ENCODE measurements at regions not wholly inside any gene's neighbourhood (a gene's known extent, or its start where the extent isn't known, plus 50 kb on each side); places are given as distances from the start of the nearest gene placed in this dataset.

DNA sequence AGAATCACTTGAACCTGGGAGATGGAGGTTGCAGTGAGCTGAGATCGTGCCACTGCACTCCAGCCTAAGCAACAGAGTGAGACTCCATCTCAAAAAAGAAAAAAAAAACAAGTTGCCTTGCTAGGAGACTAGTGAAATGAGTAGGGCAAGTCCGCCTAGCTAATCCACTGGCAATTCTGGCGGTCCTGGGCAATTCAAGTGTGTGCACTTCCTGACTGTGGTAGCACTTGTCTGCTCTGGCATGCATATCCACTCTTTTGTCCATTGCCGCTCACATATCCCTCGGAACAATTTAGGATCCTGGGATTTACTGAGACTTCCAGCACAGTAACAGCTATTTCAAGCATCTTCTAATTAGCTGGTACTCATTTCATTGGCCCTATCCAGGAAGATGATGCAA lies 426.3 kb upstream of the ADGRL2 start:
- TF ChIP-seq, protein P1, sequence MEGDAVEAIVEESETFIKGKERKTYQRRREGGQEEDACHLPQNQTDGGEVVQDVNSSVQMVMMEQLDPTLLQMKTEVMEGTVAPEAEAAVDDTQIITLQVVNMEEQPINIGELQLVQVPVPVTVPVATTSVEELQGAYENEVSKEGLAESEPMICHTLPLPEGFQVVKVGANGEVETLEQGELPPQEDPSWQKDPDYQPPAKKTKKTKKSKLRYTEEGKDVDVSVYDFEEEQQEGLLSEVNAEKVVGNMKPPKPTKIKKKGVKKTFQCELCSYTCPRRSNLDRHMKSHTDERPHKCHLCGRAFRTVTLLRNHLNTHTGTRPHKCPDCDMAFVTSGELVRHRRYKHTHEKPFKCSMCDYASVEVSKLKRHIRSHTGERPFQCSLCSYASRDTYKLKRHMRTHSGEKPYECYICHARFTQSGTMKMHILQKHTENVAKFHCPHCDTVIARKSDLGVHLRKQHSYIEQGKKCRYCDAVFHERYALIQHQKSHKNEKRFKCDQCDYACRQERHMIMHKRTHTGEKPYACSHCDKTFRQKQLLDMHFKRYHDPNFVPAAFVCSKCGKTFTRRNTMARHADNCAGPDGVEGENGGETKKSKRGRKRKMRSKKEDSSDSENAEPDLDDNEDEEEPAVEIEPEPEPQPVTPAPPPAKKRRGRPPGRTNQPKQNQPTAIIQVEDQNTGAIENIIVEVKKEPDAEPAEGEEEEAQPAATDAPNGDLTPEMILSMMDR (IDR thresholded peaks at IDR 0.05), result no peak
- TF ChIP-seq POLR2AphosphoS5 (IDR thresholded peaks at IDR 0.05) (no peak), POLR2A (IDR thresholded peaks at IDR 0.05) (no peak)
- Histone ChIP-seq H3K4me1 (replicated peaks) (no peaks in the 10 kb centered on the region), H3K27ac (no peak overlapping the region), H3K27me3 (replicated peaks; ENCODE audit: insufficient read depth) (no peaks in the 10 kb centered on the region), H3K4me3 (no peak overlapping the region), H3K9me3 (no peaks in the 10 kb centered on the region), H3K36me3 (no peaks in the 10 kb centered on the region)
- WGBS, result 93% methylated on average over 5 of the region's 5 CpGs
- DNase-seq (ENCODE audit: low spot score), result no peak
- intact Hi-C loops (cut with DNase I), result no loop called here

DNA sequence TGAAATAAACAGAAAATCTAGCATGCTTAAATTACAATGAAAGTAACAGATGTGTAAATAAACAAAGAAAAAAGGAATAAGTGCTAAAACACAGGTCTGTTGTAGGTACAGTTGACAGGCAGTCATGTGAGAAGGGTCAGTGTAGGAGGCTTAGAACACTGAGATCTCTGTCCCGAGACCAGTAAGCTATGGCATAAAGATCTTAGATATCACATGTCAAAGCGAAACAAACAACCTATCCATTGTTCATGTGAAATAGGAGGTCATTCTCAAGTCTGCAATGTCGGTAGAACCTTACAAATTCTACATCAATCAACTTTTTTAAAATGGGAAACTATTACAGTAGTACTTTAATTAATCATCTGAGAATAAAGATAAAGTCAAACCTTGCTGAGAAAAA lies 428.9 kb upstream of the ADGRL2 start:
- TF ChIP-seq POLR2A (IDR thresholded peaks at IDR 0.05) (no peak), POLR2AphosphoS5 (IDR thresholded peaks at IDR 0.05) (no peak)
- TF ChIP-seq, protein P1 (IDR thresholded peaks at IDR 0.05), result no peak
- Histone ChIP-seq H3K27ac (no peak overlapping the region), H3K9me3 (no peaks in the 10 kb centered on the region), H3K4me1 (replicated peaks) (no peaks in the 10 kb centered on the region), H3K4me3 (no peak overlapping the region), H3K36me3 (no peaks in the 10 kb centered on the region), H3K27me3 (replicated peaks; ENCODE audit: insufficient read depth) (no peaks in the 10 kb centered on the region)
- 60% methylated on average over 3 of the region's 3 CpGs for WGBS
- no peak for DNase-seq (ENCODE audit: low spot score)
- intact Hi-C loops (cut with DNase I), result no loop called here

DNA sequence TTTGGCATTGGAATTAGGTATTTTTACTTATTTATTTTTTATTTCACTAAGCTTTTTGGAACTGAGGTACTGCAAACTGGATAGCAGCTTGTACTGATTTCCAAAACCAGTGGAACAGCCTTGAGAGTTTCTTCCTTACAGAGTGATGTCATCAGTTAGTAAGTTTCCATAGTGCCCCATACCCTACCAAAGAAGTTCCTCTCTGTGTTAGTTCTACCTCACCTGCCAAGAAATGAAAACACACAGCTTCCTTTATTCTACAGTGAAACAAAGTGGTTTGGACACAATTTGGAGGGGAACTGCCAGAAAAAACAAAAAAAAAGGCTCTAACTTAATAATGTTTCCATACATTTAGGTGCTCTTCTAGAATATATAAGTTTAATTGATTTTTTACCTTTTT lies 430.9 kb upstream of the ADGRL2 start:
- no peaks in the 10 kb centered on the region for H3K36me3 ChIP-seq
- no peaks in the 10 kb centered on the region for H3K27me3 ChIP-seq (replicated peaks; ENCODE audit: insufficient read depth)
- intact Hi-C loops (cut with DNase I), result no loop called here
- TF ChIP-seq, protein P1 (IDR thresholded peaks at IDR 0.05), result no peak
- no peak for TF ChIP-seq POLR2AphosphoS5 (IDR thresholded peaks at IDR 0.05)
- no peak overlapping the region for H3K4me3 ChIP-seq
- DNase-seq (ENCODE audit: low spot score), result no peak
- no peaks in the 10 kb centered on the region for H3K9me3 ChIP-seq
- no peak overlapping the region for H3K27ac ChIP-seq
- H3K4me1 ChIP-seq (replicated peaks), result no peaks in the 10 kb centered on the region

DNA sequence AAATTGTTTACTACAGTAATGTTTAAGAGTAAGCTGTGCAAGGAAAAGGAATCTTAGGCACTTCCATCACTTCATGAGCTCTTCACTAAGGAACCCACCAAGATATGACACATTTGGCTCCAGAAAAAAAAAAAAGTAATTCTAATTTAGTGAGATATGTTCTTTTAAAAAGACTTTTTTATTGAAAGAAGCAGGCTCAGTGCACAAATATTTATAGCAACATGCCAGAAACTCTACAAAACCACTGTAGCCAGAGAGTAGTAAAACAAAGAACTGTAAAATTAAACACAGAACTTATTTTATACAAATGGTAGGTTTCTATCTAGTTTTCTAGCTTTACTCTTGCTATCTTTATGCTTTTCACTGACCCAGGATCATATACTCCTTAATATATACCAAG lies 434.6 kb upstream of the ADGRL2 start:
- H3K4me3 ChIP-seq, result no peak overlapping the region
- no peaks in the 10 kb centered on the region for H3K4me1 ChIP-seq (replicated peaks)
- no peak overlapping the region for H3K27ac ChIP-seq
- no peaks in the 10 kb centered on the region for H3K36me3 ChIP-seq
- no peaks in the 10 kb centered on the region for H3K27me3 ChIP-seq (replicated peaks; ENCODE audit: insufficient read depth)
- TF ChIP-seq, protein P1 (IDR thresholded peaks at IDR 0.05), result no peak
- intact Hi-C loops (cut with DNase I), result no loop called here
- H3K9me3 ChIP-seq, result no peaks in the 10 kb centered on the region
- no peak for DNase-seq (ENCODE audit: low spot score)

DNA sequence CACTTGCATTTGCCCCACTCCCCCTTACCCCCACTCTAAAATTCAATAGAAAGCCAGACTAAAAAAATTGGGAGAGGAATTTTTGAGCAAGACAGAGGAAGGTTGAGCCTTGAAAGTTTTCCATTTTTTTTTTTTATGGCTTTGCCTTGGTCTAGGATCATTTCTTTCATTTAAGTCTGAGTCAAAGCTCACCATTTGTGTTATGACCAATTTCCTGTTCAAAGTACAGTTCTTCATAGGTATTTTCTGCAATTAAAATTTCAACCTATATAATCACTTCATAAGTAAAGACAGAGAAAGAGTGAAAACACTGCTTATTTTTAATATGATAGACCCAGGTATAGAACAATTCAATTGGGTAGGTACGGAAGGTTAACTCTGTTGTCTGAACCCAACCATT lies 436.6 kb upstream of the ADGRL2 start:
- no peak for TF ChIP-seq POLR2AphosphoS5 (IDR thresholded peaks at IDR 0.05)
- TF ChIP-seq, protein P1 (IDR thresholded peaks at IDR 0.05), result no peak
- TF ChIP-seq POLR2A (IDR thresholded peaks at IDR 0.05), result no peak
- Histone ChIP-seq H3K36me3 (no peaks in the 10 kb centered on the region), H3K27ac (no peak overlapping the region), H3K4me1 (replicated peaks) (no peaks in the 10 kb centered on the region), H3K27me3 (replicated peaks; ENCODE audit: insufficient read depth) (no peaks in the 10 kb centered on the region), H3K4me3 (no peak overlapping the region), H3K9me3 (no peaks in the 10 kb centered on the region)
- 100% methylated on average over 1 of the region's 1 CpG for WGBS
- intact Hi-C loops (cut with DNase I), result no loop called here
- DNase-seq (ENCODE audit: low spot score), result no peak

Measured in prostate gland (tissue), 2 donors.